Pons (tissue), 1 donor: ENCODE measurements at regions not wholly inside any gene's neighbourhood (a gene's known extent, or its start where the extent isn't known, plus 50 kb on each side); places are given as distances from the start of the nearest gene placed in this dataset.
"Not testable (repeated sequence)": the region's sequence is repeated elsewhere in the genome, so short reads cannot be mapped to it uniquely, and the experiment has no call there.

ENCODE experiments used
- DNase-seq: peaks from one replicate; pipeline ENCODE4 v3.0.0-alpha.2; 2016; ENCODE audit warnings: low spot score

DNA sequence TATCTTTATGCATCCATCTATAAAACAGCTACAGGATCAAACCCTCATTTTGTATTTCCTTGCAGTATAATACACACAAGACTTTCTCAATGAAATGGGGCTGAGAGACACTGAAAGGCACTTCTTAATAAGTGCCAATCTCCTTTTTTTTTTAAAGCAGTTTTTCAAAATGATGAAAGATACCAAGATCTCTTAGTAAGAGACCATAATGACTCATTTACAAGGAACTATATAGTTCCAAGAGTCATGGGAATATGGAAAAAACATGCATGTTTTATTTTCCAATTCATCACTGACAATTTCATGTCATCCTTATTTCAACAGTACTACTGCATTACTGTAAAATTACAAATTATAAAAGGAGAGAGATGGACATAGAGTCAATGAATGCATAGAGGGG lies 973.7 kb downstream of the GATA3 start:
- DNase-seq = no peak

DNA sequence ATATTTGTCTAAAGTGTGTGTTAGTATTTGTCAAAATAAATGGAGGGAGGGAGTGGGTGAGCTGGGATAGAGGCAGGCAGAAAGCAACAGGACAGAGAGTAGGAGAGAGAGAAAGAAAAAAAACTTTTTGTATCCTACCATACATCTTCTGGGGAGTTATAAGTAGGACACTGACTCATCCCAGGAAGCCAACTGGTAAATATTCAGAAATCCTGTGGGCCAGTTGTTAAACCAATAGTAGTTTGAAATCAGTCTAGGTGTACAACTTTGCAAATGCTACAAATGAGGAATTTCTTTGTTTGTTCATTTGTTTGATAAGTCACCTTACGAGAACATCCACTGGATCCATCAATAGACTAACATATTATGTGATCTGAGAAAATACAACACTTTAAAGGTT lies 980.9 kb downstream of the GATA3 start:
- DNase-seq = no peak

DNA sequence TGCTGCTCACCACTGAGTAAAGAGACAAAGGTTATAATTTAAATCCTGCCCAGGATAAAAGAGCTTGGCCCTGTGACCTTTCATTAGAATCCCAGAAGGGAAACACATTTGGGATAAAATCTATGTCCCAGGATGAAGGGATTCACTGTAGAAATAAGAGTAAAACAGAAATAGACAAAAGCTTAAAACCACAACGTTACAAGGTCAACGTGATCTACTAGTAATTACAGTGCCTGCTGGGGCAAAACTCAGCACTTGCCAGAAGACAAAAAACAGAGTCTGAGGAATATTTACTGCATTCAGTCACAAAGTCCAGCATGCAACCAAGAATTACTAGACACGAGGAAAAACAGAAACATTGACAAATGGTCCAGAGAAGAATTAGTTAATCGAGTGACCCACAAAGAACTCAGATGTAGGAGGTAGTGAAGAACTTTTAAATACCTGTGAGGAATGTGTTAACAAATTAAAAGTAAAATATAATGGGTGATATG lies 982.3 kb downstream of the GATA3 start:
- DNase-seq = no peak

DNA sequence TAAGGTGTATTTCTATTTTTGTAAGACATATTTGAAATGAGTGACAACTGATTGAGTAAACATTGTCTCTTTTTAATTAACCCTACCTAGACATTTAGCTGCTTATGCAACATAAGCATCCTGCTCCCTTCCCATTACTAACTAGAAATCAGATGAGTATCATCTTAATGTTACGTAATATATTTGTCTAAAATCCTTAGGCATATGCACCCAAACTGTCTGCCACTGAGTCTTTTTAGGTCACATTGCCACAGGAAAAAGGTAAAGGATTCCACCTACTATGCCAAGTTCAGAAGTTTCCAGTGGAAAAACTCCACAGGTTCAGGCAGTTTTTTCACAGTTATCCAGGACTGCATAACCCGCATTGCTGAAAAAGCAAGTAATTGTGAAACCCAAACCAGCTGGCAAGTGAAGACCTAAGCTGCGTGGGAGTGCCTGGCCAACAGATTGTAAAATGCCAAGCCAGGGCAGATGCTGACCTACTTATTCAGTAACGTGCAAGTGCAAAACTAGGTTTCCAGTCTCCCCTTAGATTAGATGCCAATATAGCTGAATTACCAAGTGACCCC lies 983.7 kb downstream of the GATA3 start:
- DNase-seq = peak; percentile 2

DNA sequence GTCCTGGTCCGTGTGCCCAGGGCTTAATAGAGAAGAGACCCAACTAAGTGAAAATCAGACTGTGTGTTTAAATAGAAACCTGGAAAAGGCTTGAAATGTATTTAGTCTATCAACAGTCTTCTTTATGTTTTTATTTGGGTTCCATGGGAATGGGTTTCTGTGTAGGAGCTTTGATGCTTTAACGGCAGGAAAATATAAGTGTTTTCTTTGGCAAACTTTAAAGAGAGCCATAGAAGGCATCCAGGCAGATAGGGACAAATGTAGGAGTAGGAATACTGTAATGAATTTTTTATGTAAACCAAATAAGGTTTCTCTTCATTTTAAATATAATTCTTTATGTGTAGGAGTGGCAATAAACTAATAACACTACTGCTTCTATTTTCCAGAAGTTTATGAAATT lies 989.0 kb downstream of the GATA3 start:
- no peak for DNase-seq

DNA sequence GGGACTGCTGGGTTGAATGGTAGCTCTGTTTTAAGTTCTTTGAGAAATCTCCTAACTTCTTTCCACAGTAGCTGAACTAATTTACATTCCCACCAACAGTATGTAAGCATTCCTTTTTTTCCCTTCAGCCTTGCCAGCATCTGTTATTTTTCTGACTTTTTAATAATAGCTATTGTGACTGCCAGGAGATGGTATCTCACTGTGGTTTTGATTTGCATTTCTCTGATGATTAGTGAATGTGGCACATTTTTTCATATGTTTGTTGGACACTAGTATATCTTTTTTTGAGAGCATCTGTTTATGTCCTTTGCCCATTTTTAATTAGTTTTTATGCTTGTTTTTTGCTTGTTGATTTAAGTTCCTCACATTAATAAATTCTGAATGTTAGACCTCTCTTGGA lies 990.8 kb downstream of the GATA3 start:
- DNase-seq = no peak

DNA sequence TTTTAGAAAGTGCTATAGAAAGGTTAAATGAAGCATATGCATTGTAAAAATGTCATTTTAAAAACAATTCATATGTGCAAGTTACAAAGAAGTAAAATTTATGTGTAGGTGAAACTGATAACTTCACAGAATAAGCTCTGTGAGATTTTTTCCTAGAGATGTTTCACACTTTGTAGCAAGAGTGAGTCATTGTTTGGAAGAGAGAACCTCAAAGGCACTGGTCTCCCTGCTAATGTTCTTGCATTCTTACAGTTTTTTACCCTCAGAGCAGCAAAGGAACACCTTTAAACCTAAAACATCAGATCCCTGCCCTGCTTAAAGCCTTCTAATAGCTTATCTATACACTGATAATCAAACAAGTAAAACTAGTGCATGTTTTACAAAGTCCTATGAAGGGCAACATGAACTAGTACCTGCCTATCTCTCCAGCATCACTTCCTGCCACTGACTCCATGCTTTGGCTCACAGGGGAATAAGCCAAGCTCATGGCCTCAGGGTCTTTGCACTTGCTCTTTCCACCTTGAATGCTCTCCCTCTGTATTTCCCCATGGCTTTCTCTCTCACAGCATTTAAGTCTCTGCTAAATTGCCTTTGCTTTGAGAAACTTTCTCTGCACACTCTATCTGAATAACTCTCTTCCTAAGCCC lies 997.0 kb downstream of the GATA3 start:
- no peak for DNase-seq

DNA sequence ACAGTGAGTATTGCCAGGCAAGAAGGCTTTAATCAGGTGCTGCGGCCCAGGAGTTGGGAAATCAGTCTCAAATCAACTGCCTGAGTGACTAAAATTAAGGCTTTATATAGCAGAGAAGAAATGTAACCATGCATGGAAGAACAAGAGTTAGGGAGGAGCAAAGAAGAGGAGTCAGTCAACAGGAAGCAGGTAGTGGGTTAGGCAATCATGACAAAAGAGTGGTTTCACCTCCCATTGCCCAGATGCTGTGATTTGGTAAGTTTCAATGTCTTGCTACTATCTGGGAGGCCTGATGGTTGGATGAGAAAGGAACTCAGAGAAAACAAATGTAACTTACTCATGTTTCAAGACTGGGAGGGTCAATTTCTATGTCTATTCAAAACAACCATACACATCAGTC lies 998.3 kb downstream of the GATA3 start:
- DNase-seq = no peak

DNA sequence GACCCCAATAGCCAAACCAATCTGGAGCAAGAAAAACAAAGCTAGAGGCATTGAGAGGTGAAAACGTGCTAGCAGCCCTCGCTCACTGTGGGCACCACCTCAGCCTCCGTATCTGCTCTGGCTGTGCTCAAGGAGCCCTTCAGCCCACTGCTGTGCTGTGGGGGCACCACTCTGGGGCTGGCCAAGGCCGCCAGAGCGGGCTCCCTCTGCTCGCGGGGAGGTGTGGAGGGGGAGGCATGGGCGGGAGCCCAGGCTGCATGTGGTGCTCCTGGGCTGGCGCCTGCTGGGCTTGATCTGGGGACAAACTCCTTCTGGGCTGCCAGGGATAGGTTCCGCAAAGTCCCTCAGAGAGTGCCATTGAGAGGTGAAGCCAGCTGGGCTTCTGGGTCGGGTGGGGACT lies 1002.0 kb downstream of the GATA3 start:
- no peak for DNase-seq

DNA sequence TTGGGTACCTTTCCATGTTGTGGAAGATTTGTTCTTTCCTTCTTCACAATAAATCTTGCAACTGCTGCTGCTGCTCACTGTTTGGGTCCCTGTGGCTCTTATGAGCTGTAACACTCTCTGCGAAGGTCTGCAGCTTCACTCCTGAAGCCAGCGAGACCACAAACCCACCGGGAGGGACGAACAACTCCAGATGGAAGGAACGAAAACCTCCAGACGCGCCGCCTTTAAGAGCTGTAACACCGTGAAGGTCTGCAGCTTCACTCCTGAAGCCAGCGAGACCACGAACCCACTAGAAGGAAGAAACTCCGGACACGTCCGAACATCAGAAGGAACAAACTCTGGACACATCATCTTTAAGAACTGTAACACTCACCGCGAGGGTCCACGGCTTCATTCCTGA lies 1002.8 kb downstream of the GATA3 start:
- not testable (repeated sequence) for DNase-seq

DNA sequence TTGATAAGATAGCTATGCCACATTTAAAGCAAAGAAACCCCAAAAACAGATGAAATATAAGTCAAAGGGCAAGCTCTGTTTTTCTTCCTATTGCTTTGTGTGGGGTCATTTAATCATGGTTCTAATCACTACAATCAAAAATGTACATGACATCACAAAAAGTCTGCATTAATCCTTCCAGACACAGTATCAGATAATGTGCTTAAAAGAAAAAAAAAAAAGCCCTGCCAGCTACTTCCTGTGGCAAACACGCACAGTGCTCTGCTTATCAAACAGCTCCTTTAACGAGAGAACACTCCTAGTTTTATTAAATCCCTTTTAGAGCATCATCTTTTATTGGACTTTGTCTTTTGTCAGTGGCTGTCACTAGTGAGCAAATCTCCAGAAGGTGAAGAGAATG lies 1005.8 kb downstream of the GATA3 start:
- DNase-seq = no peak

DNA sequence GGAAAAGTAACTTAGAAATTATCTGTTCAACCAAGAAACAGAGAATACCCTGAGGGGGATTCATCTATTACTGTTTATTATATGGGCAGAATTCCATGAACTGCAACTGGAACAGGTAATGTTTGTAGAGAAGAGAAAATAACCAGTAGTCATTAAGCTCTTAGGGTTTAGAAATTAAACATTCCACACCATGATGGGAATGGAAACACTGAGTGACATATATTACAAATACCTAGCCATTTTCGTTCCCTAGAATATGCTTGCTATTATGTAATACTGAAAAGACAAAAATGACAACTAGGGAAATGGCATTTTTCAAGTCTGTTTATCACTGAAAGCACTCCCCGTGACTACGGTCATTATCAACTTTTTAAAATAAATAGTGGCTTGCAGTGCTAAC lies 1007.4 kb downstream of the GATA3 start:
- no peak for DNase-seq

DNA sequence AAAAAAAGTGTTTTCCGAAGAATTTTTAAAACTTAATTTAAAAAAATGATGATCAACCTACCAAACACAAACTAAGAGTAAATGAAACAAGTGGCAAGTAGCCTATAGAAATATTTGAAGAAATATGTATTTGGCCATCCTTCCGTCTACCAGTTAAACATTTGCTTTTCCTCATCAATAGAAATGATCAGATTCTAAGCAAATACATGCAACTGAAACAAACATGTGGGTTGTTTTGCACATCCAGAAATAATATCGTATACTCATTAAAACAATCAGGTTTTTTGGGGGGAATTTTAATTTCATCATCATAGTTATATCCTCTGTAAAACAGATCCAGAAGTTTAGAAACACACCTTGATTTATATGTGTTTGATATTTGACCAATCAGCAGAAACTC lies 1011.7 kb downstream of the GATA3 start:
- no peak for DNase-seq

DNA sequence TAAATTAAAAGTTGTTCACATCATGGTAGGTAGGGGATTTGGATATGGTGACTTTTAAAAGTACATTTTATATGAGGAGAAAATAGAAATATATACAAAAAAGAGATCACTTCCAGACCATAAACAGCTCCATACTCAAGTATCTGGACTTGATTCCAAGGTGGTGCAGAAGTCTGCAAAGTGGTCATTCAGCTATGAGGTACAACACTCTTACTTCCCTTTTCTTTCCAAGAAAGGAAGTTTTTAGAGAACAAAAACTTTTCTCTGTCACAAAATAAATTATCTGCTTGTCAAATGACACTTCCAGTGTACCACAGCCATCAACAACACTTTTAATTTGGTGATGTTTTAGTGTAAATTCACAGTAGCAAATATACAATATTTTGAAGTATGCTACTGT lies 1013.5 kb downstream of the GATA3 start:
- no peak for DNase-seq

DNA sequence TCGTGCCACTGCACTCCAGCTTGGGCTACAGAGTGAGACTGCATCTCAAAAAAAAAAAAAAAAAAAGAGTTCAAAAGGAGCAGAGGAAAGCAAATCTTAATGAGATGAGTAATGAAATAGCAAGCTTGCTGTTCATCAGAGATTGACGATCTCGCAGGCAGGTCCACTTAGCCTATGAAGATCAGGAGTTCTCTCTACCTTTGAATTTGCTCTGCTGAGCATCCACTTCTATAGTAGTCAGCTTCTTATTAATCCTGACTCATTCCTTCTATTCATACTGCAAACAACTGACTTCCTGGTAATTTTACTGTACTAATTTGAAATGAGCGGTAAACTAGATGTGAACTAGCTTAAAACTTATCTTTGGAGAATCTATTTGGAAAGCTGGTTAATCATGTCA lies 1014.6 kb downstream of the GATA3 start:
- DNase-seq = no peak

DNA sequence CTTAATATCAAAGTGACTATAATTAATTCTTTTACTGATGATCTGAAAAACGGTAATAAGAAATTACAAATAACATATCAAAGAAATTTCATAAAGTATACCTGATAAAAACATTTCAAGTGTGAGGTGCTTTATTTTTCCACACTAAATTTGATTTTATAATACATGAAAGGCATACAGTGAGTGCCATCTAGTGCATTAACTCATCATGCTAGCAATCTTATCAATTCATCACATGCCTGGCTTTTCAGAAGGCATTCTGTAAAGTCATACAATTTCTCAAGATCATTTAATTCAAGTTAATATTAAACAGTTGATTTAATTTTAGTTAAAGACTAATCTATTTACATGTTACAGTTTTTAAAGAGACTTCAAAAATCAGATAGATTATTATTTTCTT lies 1020.9 kb downstream of the GATA3 start:
- DNase-seq = no peak

DNA sequence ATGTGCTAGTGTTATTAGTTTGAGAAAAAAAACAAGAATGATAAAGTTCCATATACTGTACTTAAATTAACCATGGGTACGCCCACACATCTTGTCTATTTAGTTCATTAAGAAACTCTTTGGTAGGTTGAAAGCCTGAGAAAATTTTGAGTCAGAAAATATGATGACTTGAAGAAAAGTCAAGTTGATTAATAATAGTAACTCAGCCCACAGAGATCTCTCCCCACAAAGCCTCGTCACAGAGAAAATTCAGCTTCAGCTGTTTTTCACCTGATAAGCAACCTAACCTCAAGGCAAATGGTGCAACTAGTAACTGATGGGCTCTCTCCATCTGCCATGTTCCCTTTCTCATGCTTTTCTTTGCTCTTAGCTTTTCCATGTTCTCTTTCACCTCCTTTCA lies 1021.6 kb downstream of the GATA3 start:
- no peak for DNase-seq

DNA sequence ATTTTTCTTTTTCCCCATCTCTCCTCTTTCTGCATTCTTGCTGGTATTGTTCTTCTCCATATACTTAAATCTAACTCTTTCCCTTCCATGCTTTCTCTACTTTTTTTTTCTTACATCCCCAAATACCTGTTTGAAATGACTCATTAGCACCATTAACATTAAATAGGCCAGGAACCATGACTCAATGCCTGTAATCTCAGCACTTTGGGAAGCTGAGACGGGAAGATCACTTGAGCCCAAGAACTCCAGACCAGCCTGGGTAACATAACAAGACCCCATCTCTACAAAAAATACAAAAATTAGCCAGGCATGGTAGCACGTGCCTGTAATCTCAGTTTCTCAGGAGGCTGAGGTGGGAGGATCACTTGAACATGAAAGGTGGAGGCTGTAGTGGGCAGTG lies 1026.8 kb downstream of the GATA3 start:
- no peak for DNase-seq

DNA sequence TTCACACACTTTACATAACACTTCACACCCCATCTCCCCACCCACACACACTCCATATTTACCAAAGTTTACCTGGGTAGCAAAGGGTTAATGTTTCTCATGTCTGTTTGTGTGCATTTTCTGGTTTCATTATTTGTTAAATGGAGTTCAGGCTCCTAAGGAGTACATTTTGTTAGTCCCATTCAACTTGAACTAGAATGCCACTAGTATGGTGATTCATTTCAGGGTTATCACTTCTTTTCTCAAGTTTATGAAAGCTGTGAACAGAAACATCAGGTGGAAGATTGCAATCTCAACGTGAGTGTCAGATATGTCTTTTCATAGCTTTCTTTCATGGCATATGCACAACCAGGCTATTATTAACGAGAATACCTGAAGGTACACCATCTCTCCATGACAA lies 1027.5 kb downstream of the GATA3 start:
- no peak for DNase-seq

DNA sequence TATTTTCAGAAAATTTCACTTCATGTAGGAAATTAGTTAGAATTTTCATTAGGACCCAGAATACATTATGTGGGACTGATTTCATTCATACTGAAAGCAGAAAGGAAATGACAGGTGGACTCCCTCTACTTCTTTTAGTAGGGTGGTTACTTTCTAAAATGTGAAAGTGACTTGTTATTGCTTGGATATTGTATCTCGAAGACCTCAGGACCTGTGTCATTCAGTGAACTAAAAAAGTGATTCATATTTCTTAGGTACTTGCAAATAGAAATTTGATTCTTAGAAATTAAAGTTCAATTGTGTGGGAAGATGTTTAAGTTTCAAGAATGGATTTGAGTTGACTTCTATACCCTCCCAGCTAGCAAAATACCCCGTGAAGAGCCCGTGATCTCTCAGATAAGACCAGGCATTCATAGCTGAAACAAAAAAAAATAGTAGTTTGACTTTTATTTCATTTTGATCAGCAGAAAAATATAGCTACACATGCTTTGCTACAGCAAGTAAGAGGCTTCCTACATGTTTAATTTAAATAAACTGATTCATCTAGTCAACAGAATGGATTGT lies 1037.1 kb downstream of the GATA3 start:
- DNase-seq = no peak

DNA sequence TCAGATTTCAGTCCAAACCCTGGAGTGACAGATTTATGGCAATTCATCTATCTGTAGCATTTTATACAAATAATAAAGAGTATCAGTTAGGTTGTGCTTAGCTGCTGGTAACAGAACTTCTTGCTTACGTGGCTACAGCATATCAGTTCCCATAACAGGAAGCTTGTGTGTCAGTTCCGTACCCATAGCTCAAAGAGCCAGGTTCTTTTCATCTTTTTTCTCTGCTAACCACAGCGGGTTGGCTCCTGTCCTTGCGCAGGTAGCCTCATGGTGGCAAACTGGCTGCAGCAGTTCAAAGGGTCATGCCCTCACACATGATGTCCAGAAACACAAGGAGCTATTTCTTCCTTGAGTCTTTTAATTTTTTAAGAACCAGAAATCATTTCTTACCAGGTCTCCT lies 1041.8 kb downstream of the GATA3 start:
- no peak for DNase-seq

DNA sequence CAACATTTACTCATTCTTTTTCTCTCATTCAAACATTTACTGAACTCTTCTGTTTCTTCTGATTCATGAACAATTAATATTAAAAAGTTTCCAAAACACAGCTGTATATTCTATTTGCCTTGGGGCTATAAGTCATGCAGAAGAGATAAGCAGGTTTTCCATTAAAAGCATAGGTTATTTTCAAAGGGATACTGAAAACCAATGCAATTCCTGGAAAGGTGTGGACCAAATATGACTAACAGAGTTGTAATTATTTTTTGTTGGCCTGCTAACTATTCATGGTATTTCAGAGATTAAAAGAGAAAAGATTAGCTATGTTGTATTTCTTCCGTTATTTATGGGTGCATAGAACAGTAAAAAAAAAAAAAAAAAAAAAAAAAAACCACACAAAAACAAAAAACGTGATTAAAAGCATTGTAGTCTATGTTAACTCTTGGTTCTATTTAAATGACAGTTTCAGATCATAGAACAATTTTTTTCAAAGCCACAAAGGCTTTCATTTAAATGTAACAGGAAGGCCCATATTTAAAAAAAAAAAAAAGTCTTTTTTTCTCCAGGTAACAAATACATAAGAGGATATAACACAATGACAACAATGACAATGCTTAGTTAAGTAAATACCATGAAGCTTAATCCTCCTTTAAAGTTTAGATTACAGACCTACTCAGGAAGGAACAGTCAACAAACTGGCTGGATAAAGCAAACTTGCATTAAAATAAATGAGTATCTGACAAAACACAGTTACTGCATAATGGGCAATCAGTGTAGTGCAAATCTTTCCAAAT lies 1042.9 kb downstream of the GATA3 start:
- DNase-seq = no peak

DNA sequence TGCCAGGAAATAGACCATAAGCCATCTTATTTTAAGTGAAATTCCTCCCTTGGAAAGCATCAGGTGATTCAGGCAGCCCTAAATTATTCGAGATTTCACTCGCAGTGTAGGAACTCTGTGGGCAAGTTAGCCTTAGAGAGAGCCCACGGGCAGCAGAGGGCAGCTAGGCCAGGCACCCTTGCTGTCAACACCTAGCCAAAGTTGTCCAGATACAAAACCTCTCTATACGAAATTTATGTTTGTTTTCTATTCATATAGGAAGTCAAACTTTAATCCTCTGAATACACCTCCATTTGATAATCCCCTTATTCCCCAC lies 1043.5 kb downstream of the GATA3 start:
- no peak for DNase-seq
